GM20000 (cell line): ENCODE measurements at regions not wholly inside any gene's neighbourhood (a gene's known extent, or its start where the extent isn't known, plus 50 kb on each side); places are given as distances from the start of the nearest gene placed in this dataset.

Source experiments
- DNase-seq: peaks from one replicate; pipeline ENCODE4 v3.0.0; 2012; ENCODE audit warnings: low spot score
- CTCF ChIP-seq: IDR thresholded peaks from 2 replicates; pipeline ENCODE4 v1.5.1; 2012; ENCODE audit warnings: mild to moderate bottlenecking, control low read depth; ENCODE audit errors: extremely low read depth, missing control alignments

- TF ChIP-seq CTCF: no peak
- no peak for DNase-seq
Observed at GRCh38 chr2:215718890-215719289, 283.0 kb upstream of the FN1 start.

GRCh38 chr2:215718436-215718835 is 282.6 kb upstream of the FN1 start:
- DNase-seq: no peak
- no peak for TF ChIP-seq CTCF

- TF ChIP-seq CTCF: no peak
- DNase-seq: no peak
Observed at GRCh38 chr2:215717501-215718381, 281.9 kb upstream of the FN1 start.

GRCh38 chr2:215716956-215717355 is 281.1 kb upstream of the FN1 start:
- DNase-seq: no peak
- TF ChIP-seq CTCF: no peak

- no peak for DNase-seq
- TF ChIP-seq CTCF: no peak
Observed at GRCh38 chr2:215712871-215713790, 277.3 kb upstream of the FN1 start.

- DNase-seq: no peak
- TF ChIP-seq CTCF: no peak
Observed at GRCh38 chr2:215712219-215712868, 276.5 kb upstream of the FN1 start.

- DNase-seq: no peak
- TF ChIP-seq CTCF: no peak
Observed at GRCh38 chr2:215711471-215712034, 275.7 kb upstream of the FN1 start.
